GM12873 (cell line): ENCODE measurements at regions not wholly inside any gene's neighbourhood (a gene's known extent, or its start where the extent isn't known, plus 50 kb on each side); places are given as distances from the start of the nearest gene placed in this dataset.

Source experiments
- CTCF ChIP-seq: IDR thresholded peaks from 2 replicates; pipeline ENCODE4 v1.5.1; 2012; ENCODE audit warnings: low read depth, mild to moderate bottlenecking, moderate library complexity, low read length, control low read depth; ENCODE audit not compliant: insufficient read depth; ENCODE audit errors: missing control alignments

- TF ChIP-seq CTCF, result no peak
These were observed 175.3 kb upstream of the HES1 start for GRCh38 chr3:193960487-193961274.

DNA sequence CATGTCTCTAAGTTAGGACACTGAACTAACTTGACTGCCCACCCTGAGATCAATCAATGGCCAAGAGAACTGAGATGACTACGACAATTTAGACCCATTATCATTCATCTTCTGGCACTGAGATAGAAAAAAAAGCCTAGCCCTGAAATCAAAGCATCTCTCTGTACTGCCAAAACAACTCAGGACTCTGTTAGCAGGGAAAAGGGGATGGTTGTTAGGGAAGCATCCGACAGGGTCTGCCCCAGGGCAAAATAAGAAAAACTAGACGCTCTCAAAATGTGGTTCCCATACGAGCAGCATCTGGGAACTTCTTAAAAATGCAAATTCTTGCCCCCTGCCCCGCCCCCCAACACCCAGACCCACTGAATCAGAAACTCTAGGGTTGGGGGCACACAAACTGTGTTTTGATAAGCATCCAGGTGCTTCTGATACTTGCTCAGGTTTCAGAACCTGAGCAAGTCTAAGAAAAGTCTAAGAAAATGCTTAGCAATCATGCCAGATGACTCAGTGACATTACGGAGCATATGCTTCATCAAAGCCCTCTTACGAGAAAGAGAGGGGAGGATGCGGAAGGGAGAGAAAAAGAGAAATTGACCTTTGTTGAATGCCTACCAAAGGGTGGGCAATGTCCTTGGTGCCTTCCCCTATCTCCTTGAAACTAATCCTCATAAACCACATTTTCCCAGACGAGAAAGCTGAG is 172.8 kb upstream of the HES1 start:
- no peak for TF ChIP-seq CTCF

DNA sequence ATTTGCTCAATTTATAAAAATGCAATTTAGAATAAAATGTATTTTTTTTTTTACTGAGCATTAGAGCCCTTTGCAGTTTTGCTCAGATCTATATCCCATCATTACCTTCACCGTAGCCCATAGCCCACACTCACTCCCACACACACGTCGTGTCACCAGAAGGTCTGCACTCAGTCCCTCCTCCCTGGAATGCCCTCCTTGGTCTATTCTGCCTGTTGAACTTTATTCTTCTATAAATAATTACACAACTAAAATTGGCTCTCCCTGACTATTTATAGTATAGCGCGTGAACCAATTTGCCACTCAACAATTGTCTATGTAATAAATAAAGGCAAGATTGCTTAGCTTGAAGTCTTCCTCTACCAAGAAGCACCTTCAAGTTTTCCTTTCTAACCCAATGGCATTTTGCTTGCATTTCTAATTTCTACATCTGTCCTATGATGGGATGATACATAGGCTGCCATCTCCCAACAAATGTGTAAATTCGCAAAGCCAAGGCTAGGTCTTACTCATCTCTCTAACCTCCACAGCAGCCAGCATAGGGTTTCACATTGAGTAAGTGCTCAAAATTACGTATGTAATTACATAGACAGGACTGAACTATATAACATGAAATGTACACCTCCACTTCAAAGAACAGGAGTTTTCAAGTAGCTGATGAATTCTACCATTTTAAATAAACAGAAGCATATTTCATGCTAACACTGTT is 172.0 kb upstream of the HES1 start:
- TF ChIP-seq CTCF, result no peak

- no peak for TF ChIP-seq CTCF
These were observed 171.4 kb upstream of the HES1 start for GRCh38 chr3:193964517-193964880.

GRCh38 chr3:193968380-193968974 is 167.5 kb upstream of the HES1 start:
- TF ChIP-seq CTCF, result no peak

DNA sequence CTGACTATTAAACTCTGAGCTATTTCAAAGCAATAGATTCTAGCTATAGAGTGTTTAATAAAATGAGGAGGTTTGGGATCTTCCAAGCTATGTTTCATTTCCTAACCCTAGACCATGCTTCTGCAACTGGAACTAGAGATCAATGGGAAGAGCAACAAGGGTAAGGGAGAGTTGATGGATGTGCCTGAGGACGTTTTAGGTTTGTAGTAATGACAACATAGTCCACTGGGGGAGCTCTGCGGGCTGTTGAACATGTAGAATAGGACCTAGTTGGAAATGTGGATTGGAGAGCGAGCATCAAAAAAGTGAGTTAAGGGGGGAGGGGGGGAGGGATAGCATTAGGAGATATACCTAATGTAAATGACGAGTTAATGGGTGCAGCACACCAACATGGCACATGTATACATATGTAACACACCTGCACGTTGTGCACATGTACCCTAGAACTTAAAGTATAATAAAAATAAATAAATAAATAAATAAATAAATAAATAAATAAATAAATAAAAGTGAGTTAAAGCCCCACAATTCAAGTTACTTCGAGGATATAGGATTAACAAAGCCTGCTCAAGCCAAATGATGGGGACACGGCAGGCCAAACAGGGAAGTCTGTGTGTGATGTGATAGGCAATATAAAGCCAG is 165.7 kb upstream of the HES1 start:
- TF ChIP-seq CTCF, result peak; percentile 74
